ENCODE measurements at regions not wholly inside any gene's neighbourhood (a gene's known extent, or its start where the extent isn't known, plus 50 kb on each side); places are given as distances from the start of the nearest gene placed in this dataset.

DNA sequence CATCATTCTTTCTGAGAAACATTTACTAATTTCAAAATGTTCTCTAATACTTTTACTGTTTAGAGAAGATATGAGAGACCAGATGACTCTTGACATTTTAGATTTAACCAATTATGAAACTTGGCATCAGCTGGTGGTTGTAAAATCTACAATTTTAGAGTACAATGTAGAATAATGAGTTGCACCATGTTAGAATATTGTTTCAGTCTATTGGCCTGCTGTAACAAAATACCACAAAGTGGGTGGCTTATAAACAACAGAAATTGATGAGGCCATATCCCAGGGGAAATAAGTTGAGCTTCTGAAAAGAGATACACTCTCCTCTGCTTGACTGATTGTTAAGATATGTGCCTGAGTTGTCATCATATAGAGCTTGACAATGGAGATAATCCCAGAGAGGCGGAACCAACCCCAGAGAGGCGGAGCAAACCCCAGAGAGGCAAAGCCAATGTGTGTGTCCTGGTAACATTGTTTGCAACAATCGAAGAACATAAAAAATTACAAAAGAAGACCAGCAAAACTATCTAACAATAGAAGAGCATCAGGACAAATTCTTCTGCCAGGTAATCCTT lies 373.0 kb upstream of the SLITRK1 start:
- no peaks in the 10 kb centered on the region for H3K27me3 ChIP-seq
- no peak overlapping the region for H3K4me3 ChIP-seq
- no peak for TF ChIP-seq POLR2A (IDR thresholded peaks at IDR 0.05)
- TF ChIP-seq, protein P1, sequence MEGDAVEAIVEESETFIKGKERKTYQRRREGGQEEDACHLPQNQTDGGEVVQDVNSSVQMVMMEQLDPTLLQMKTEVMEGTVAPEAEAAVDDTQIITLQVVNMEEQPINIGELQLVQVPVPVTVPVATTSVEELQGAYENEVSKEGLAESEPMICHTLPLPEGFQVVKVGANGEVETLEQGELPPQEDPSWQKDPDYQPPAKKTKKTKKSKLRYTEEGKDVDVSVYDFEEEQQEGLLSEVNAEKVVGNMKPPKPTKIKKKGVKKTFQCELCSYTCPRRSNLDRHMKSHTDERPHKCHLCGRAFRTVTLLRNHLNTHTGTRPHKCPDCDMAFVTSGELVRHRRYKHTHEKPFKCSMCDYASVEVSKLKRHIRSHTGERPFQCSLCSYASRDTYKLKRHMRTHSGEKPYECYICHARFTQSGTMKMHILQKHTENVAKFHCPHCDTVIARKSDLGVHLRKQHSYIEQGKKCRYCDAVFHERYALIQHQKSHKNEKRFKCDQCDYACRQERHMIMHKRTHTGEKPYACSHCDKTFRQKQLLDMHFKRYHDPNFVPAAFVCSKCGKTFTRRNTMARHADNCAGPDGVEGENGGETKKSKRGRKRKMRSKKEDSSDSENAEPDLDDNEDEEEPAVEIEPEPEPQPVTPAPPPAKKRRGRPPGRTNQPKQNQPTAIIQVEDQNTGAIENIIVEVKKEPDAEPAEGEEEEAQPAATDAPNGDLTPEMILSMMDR (IDR thresholded peaks at IDR 0.05): no peak
- peaks cover 0 to 15% (median 1%) of the 10 kb centered on the region in 12 donors for H3K9me3 ChIP-seq
- intact Hi-C loops (cut with DNase I): no loop called here
- H3K4me1 ChIP-seq: no peaks in the 10 kb centered on the region
- ATAC-seq (no peak), DNase-seq (no peak)
- no peaks in the 10 kb centered on the region for H3K36me3 ChIP-seq
- no peak overlapping the region for H3K27ac ChIP-seq
- WGBS, 4 donors: 80 to 91% (median 87%) methylated on average over 3 of the region's 3 CpGs

DNA sequence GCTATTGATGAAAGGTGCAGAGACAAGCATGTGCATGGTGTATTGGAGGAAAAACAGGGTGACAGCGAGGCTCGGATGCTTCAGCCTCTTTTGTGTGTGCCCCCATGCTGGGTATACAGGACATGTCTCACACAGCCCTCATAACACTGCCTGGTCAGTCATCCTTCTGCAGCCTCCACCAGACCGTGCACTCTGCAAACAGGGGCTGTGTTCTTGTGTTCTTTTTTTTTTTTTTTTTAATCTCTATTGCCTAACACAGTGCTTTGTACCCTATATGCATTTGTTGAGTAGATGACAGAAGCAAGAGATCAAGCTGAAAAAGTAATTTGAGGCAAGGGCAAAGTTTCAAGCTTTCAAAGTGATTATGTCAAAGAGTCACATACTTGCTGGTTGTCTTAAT lies 367.2 kb upstream of the SLITRK1 start:
- Histone ChIP-seq H3K9me3 (peaks cover 0 to 15% (median 1%) of the 10 kb centered on the region in 12 donors), H3K36me3 (no peaks in the 10 kb centered on the region), H3K27me3 (no peaks in the 10 kb centered on the region), H3K4me1 (no peaks in the 10 kb centered on the region), H3K4me3 (no peak overlapping the region), H3K27ac (no peak overlapping the region)
- DNase-seq: no peak
- intact Hi-C loops (cut with DNase I): no loop called here
- no peak for ATAC-seq
- 61 to 75% (median 68%) methylated on average over 3 of the region's 3 CpGs for WGBS, 4 donors
- TF ChIP-seq, protein P1 (IDR thresholded peaks at IDR 0.05): no peak
- TF ChIP-seq POLR2A (IDR thresholded peaks at IDR 0.05): no peak

DNA sequence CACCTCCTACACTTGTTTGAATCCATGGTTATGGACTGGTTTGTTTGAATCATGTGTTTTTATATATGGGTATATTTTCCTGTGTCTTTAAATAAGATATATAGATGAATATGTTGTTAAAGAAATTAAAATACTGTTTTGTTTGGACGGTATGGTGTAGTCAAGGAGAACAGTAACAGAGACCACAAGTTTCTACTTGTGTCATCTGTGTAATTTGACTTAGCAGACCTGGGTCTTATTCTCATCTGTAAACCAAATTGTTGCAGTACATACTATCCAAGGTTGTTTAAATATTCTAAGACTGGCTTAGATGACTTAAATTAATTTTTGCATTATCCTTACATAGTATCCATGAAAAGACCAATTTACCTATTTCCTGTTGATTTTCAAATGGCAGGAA lies 361.1 kb upstream of the SLITRK1 start:
- WGBS, 4 donors: 76 to 85% (median 79%) methylated on average over 1 of the region's 1 CpG
- intact Hi-C loops (cut with DNase I): no loop called here
- no peak for ATAC-seq

DNA sequence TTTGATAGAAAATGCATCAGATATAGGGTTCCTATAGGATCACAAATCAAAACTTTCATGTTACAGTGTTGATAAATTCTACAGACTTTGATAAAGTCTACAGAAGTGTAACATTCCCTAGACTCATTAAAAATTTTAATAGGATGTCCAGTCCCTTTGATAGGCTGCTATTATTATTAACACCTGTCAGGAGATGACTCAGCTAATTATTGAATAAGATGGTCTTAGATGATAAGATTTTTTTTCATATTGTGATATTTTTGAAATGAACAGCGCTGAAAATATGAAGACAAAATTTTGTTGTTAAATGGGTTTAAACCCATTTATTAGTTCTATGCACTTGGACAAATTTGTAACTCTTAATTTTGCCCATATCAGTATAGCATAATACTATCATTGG lies 356.8 kb upstream of the SLITRK1 start:
- TF ChIP-seq POLR2A (IDR thresholded peaks at IDR 0.05): no peak
- TF ChIP-seq, protein P1 (IDR thresholded peaks at IDR 0.05): no peak
- ATAC-seq (no peak), DNase-seq (no peak)
- Histone ChIP-seq H3K9me3 (peaks cover 0 to 3% (median 0%) of the 10 kb centered on the region in 12 donors), H3K36me3 (no peaks in the 10 kb centered on the region), H3K4me3 (no peak overlapping the region), H3K27me3 (no peaks in the 10 kb centered on the region), H3K27ac (no peak overlapping the region), H3K4me1 (no peaks in the 10 kb centered on the region)
- intact Hi-C loops (cut with DNase I): no loop called here
- 92 to 95% (median 94%) methylated on average over 1 of the region's 1 CpG for WGBS, 4 donors

More for the DNA sequence above, 361.1 kb upstream of the SLITRK1 start:
- Histone ChIP-seq H3K4me3 (no peak overlapping the region), H3K36me3 (no peaks in the 10 kb centered on the region), H3K9me3 (peaks cover 0 to 3% (median 0%) of the 10 kb centered on the region in 12 donors), H3K4me1 (no peaks in the 10 kb centered on the region), H3K27ac (no peak overlapping the region), H3K27me3 (no peaks in the 10 kb centered on the region)
- no peak for DNase-seq
- TF ChIP-seq, protein P1 (IDR thresholded peaks at IDR 0.05): no peak
- no peak for TF ChIP-seq POLR2A (IDR thresholded peaks at IDR 0.05)
